ENCODE measurements at regions not wholly inside any gene's neighbourhood (a gene's known extent, or its start where the extent isn't known, plus 50 kb on each side); places are given as distances from the start of the nearest gene placed in this dataset.

- no peak for DNase-seq (ENCODE audit: low read depth in 2 of 2, low spot score in 1 of 2)
Observed at GRCh38 chr5:74166064-74166463, 474.5 kb downstream of the ENC1 start.

GRCh38 chr5:74164725-74165235, 475.7 kb downstream of the ENC1 start:
- no peak for DNase-seq (ENCODE audit: low read depth in 2 of 2, low spot score in 1 of 2)

- no peak for DNase-seq (ENCODE audit: low read depth in 2 of 2, low spot score in 1 of 2)
Observed at GRCh38 chr5:74162524-74162923, 478.0 kb downstream of the ENC1 start.

- no peak for DNase-seq (ENCODE audit: low read depth in 2 of 2, low spot score in 1 of 2)
Observed at GRCh38 chr5:74161170-74161569, 479.4 kb downstream of the ENC1 start.

- no peak for DNase-seq (ENCODE audit: low read depth in 2 of 2, low spot score in 1 of 2)
Observed at GRCh38 chr5:74156728-74157383, 483.7 kb downstream of the ENC1 start.

- DNase-seq (ENCODE audit: low read depth in 2 of 2, low spot score in 1 of 2) = no peak
Observed at GRCh38 chr5:74155501-74155900, 485.0 kb downstream of the ENC1 start.

- no peak for DNase-seq (ENCODE audit: low read depth in 2 of 2, low spot score in 1 of 2)
Observed at GRCh38 chr5:74154526-74154925, 486.0 kb downstream of the ENC1 start.

GRCh38 chr5:74153255-74153790, 487.2 kb downstream of the ENC1 start:
- no peak for DNase-seq (ENCODE audit: low read depth in 2 of 2, low spot score in 1 of 2)

GRCh38 chr5:74152625-74153254, 487.8 kb downstream of the ENC1 start:
- no peak for DNase-seq (ENCODE audit: low read depth in 2 of 2, low spot score in 1 of 2)

GRCh38 chr5:74152136-74152535, 488.4 kb downstream of the ENC1 start:
- no peak for DNase-seq (ENCODE audit: low read depth in 2 of 2, low spot score in 1 of 2)

GRCh38 chr5:74149395-74149794, 491.1 kb downstream of the ENC1 start:
- DNase-seq (ENCODE audit: low read depth in 2 of 2, low spot score in 1 of 2) = no peak

- DNase-seq (ENCODE audit: low read depth in 2 of 2, low spot score in 1 of 2) = no peak
Observed at GRCh38 chr5:74148321-74148720, 492.2 kb downstream of the ENC1 start.

- no peak for DNase-seq (ENCODE audit: low read depth in 2 of 2, low spot score in 1 of 2)
Observed at GRCh38 chr5:74146796-74147195, 493.7 kb downstream of the ENC1 start.

GRCh38 chr5:74145951-74146350, 494.6 kb downstream of the ENC1 start:
- no peak for DNase-seq (ENCODE audit: low read depth in 2 of 2, low spot score in 1 of 2)

GRCh38 chr5:74143721-74144330, 496.7 kb downstream of the ENC1 start:
- no peak for DNase-seq (ENCODE audit: low read depth in 2 of 2, low spot score in 1 of 2)

GRCh38 chr5:74143151-74143550, 497.4 kb downstream of the ENC1 start:
- no peak for DNase-seq (ENCODE audit: low read depth in 2 of 2, low spot score in 1 of 2)

- DNase-seq (ENCODE audit: low read depth in 2 of 2, low spot score in 1 of 2) = no peak
Observed at GRCh38 chr5:74141053-74141452, 499.5 kb downstream of the ENC1 start.

- no peak for DNase-seq (ENCODE audit: low read depth in 2 of 2, low spot score in 1 of 2)
Observed at GRCh38 chr5:74140409-74140808, 500.1 kb downstream of the ENC1 start.

- no peak for DNase-seq (ENCODE audit: low read depth in 2 of 2, low spot score in 1 of 2)
Observed at GRCh38 chr5:74139589-74139988, 500.9 kb downstream of the ENC1 start.

- no peak for DNase-seq (ENCODE audit: low read depth in 2 of 2, low spot score in 1 of 2)
Observed at GRCh38 chr5:74138721-74139120, 501.8 kb downstream of the ENC1 start.

- DNase-seq (ENCODE audit: low read depth in 2 of 2, low spot score in 1 of 2) = no peak
Observed at GRCh38 chr5:74136276-74136825, 504.2 kb downstream of the ENC1 start.

GRCh38 chr5:74135033-74135432, 505.5 kb downstream of the ENC1 start:
- no peak for DNase-seq (ENCODE audit: low read depth in 2 of 2, low spot score in 1 of 2)

Measured in stimulated activated CD8-positive, alpha-beta memory T cell treated with anti-CD3 and anti-CD28 coated beads, Interleukin-4, amount 100 ng/mL, for 4 hours (primary cell).